Transverse colon (tissue), 4 donors: ENCODE measurements at regions not wholly inside any gene's neighbourhood (a gene's known extent, or its start where the extent isn't known, plus 50 kb on each side); places are given as distances from the start of the nearest gene placed in this dataset.

ENCODE experiments used
- DNase-seq: peaks from one replicate; pipeline ENCODE4 v3.0.0-alpha.2; 2019
- H3K27ac ChIP-seq, 4 donors: fragments of 200-600 bp; sonication (generic); 2 replicates each; pipeline ENCODE4 v1.5.1; 2016 to 2018; ENCODE audit warnings: inconsistent platforms in 4 of 4
- H3K27me3 ChIP-seq: fragments of 200-600 bp; sonication (generic); 2 replicates; pipeline ENCODE4 v1.5.1; 2017; ENCODE audit warnings: inconsistent platforms
- H3K36me3 ChIP-seq, 4 donors: fragments of 200-600 bp; sonication (generic); 2 replicates each; pipeline ENCODE4 v1.5.1; 2017 to 2019; ENCODE audit warnings: inconsistent platforms in 4 of 4
- H3K4me1 ChIP-seq, 4 donors: fragments of 200-600 bp; sonication (generic); 2 replicates each; pipeline ENCODE4 v1.5.1; 2017 to 2020; ENCODE audit warnings: inconsistent platforms in 4 of 4
- H3K4me3 ChIP-seq, 4 donors: fragments of 200-600 bp; sonication (generic); 1 replicate in 1 of 4; 2 replicates in 3 of 4; pipeline versions ENCODE4 v1.5.1 to v1.6.1; 2017 to 2019; ENCODE audit warnings: inconsistent platforms in 4 of 4
- H3K9me3 ChIP-seq, 2 donors: fragments of 200-600 bp; sonication (generic); 2 replicates each; pipeline ENCODE4 v1.5.1; 2017 to 2019; ENCODE audit warnings: inconsistent platforms in 2 of 2
- EP300 ChIP-seq: sonication (generic); formaldehyde crosslinking; IDR thresholded peaks from one replicate; pipeline ENCODE4 v1.6.1; 2017; ENCODE audit warnings: antibody characterized with exemption, low read depth
- POLR2A ChIP-seq: fragments of 450-650 bp; IDR thresholded peaks from one replicate; pipeline ENCODE4 v1.6.1; 2016; ENCODE audit warnings: antibody characterized with exemption, mild to moderate bottlenecking, moderate library complexity
- POLR2AphosphoS5 ChIP-seq, 3 donors: sonication (generic); formaldehyde crosslinking; IDR thresholded peaks; one replicate each; pipeline ENCODE4 v1.6.1; 2016; ENCODE audit warnings: antibody characterized with exemption in 3 of 3
- WGBS, 2 donors: methylation state at CpG; one replicate each; pipeline ENCODE4 v1.1.5; 2018; ENCODE audit warnings: low coverage in 1 of 2; 5-methylcytosine and 5-hydroxymethylcytosine counted together
- in situ Hi-C, 4 donors: fragments of 200-750 bp; cut with MboI; loops; one replicate each; pipeline versions ENCODE4 v1.15.0 to v1.15.1; 2017; ENCODE audit warnings: low sequenced_read_pairs in 3 of 4, low pct_ligation_motif_present in 1 of 4, low pct_unique_long_range_greater_than_20kb in 1 of 4
- intact Hi-C: fragments of 100-400 bp; cut with DNase I; formaldehyde crosslinking; loops from one replicate; pipeline ENCODE4 v1.15.1; 2023; ENCODE audit warnings: low total_unique reads
- TF ChIP-seq, protein P1 (sequence below), 5 experiments: fragments of 200-600 bp in 3 of 5; fragments of 450-650 bp in 2 of 5; sonication (generic) in 3 of 5; IDR thresholded peaks; 1 replicate in 2 of 5; 2 replicates in 3 of 5; pipeline ENCODE4 v1.5.1; 2016 to 2017; ENCODE audit warnings: antibody characterized with exemption in 5 of 5, inconsistent platforms in 3 of 5, mild to moderate bottlenecking in 2 of 5, moderate library complexity in 1 of 5

- TF ChIP-seq, protein P1, sequence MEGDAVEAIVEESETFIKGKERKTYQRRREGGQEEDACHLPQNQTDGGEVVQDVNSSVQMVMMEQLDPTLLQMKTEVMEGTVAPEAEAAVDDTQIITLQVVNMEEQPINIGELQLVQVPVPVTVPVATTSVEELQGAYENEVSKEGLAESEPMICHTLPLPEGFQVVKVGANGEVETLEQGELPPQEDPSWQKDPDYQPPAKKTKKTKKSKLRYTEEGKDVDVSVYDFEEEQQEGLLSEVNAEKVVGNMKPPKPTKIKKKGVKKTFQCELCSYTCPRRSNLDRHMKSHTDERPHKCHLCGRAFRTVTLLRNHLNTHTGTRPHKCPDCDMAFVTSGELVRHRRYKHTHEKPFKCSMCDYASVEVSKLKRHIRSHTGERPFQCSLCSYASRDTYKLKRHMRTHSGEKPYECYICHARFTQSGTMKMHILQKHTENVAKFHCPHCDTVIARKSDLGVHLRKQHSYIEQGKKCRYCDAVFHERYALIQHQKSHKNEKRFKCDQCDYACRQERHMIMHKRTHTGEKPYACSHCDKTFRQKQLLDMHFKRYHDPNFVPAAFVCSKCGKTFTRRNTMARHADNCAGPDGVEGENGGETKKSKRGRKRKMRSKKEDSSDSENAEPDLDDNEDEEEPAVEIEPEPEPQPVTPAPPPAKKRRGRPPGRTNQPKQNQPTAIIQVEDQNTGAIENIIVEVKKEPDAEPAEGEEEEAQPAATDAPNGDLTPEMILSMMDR (IDR thresholded peaks at IDR 0.05) = no peak
- TF ChIP-seq POLR2AphosphoS5 (IDR thresholded peaks at IDR 0.05) (no peak), EP300 (no peak), POLR2A (no peak)
- intact Hi-C loops = no loop called here
- no peaks in the 10 kb centered on the region for H3K36me3 ChIP-seq
- no peak overlapping the region for H3K27ac ChIP-seq
- H3K27me3 ChIP-seq = no peaks in the 10 kb centered on the region
- no peak overlapping the region for H3K4me3 ChIP-seq
- no peaks in the 10 kb centered on the region for H3K9me3 ChIP-seq
- in situ Hi-C loops = no loop called here
- no peak for DNase-seq
- H3K4me1 ChIP-seq = no peaks in the 10 kb centered on the region
Observed at GRCh38 chr5:52275639-52276038, 512.1 kb upstream of the ITGA1 start.

DNA sequence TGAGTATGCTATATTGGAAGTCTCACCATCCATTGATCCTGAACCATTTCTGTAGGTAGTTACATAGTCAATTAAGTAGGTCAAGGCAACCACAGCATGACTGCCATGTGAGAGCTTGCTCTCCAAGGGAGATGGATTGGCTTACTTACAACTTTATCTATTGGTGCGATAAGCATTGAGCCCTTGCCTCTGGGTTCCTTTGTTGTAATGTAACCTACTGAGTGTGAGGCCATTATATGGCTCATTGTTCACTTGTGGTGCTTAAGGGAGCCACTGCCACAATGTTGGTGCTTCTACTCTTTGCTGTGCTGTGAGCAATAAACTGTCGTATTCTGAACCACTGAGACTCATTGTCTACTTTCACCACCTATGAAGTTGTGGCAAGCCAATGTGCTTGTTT lies 510.6 kb upstream of the ITGA1 start:
- TF ChIP-seq, protein P1 (IDR thresholded peaks at IDR 0.05) = no peak
- no peak for TF ChIP-seq EP300
- TF ChIP-seq POLR2AphosphoS5 (IDR thresholded peaks at IDR 0.05) = no peak
- TF ChIP-seq POLR2A = no peak
- no peak for DNase-seq
- Histone ChIP-seq H3K4me3 (no peak overlapping the region), H3K4me1 (no peaks in the 10 kb centered on the region), H3K9me3 (no peaks in the 10 kb centered on the region), H3K27ac (no peak overlapping the region), H3K27me3 (no peaks in the 10 kb centered on the region), H3K36me3 (no peaks in the 10 kb centered on the region)
- WGBS, 2 donors = 90 to 100% methylated on average over 2 of the region's 2 CpGs
- intact Hi-C loops = no loop called here
- in situ Hi-C loops = no loop called here

DNA sequence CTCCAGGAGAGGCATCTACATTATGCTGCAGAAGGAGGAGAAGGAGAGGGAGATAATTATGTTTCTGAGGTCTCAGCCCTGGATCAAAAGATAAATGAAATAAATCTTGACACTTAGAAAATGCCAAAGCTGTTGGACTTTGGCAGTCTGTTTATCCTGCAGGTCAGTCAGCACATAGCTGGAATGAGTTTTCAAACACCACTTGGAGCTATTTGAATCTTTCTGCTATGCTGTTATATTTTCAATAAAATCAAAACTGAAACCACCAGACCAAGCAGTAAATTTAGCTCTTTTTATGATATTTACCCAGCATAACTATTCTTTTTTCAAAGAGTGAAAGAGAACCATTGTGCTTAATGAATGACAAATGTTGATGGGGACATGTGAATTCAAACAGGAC lies 505.1 kb upstream of the ITGA1 start:
- in situ Hi-C loops (no loop called here), intact Hi-C loops (no loop called here)
- H3K27me3 ChIP-seq = no peaks in the 10 kb centered on the region

DNA sequence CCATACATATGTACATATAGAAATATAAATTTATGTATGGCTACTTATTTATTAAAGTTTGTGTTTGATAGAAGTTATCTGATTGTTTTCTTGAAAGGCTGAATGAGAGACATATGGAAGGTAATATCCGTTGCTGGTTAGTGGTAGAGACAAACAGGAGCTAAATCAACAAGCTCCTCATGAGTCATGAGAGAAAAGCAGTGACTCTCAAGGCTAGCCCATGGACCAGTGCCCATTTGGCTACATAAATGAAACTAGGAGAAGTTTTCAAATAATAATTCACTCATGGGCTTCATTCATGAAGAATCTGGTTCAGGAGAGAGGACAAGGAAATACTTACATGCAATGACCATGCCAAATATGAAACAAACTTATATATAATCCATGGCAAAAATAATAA lies 504.5 kb upstream of the ITGA1 start:
- DNase-seq = no peak
- in situ Hi-C loops = no loop called here

More for the DNA sequence above, 505.1 kb upstream of the ITGA1 start:
- no peaks in the 10 kb centered on the region for H3K36me3 ChIP-seq
- no peak overlapping the region for H3K27ac ChIP-seq
- no peaks in the 10 kb centered on the region for H3K9me3 ChIP-seq
- no peak for DNase-seq
- TF ChIP-seq, protein P1 (IDR thresholded peaks at IDR 0.05) = no peak
- no peak for TF ChIP-seq POLR2A
- TF ChIP-seq POLR2AphosphoS5 (IDR thresholded peaks at IDR 0.05) = no peak
- TF ChIP-seq EP300 = no peak
- no peak overlapping the region for H3K4me3 ChIP-seq
- peaks cover 0 to 7% (median 0%) of the 10 kb centered on the region in 4 donors for H3K4me1 ChIP-seq

More for the DNA sequence above, 504.5 kb upstream of the ITGA1 start:
- intact Hi-C loops = no loop called here
- H3K4me3 ChIP-seq = no peak overlapping the region
- no peak overlapping the region for H3K27ac ChIP-seq
- H3K36me3 ChIP-seq = no peaks in the 10 kb centered on the region
- 31 to 60% methylated on average over 1 of the region's 1 CpG for WGBS, 2 donors
- TF ChIP-seq, protein P1 (IDR thresholded peaks at IDR 0.05) = no peak
- no peak for TF ChIP-seq POLR2AphosphoS5 (IDR thresholded peaks at IDR 0.05)
- no peak for TF ChIP-seq POLR2A
- TF ChIP-seq EP300 = no peak
- H3K4me1 ChIP-seq = peaks cover 0 to 7% (median 0%) of the 10 kb centered on the region in 4 donors
- H3K27me3 ChIP-seq = no peaks in the 10 kb centered on the region
- H3K9me3 ChIP-seq = no peaks in the 10 kb centered on the region
